ENCODE measurements at regions not wholly inside any gene's neighbourhood (a gene's known extent, or its start where the extent isn't known, plus 50 kb on each side); places are given as distances from the start of the nearest gene placed in this dataset.

DNA sequence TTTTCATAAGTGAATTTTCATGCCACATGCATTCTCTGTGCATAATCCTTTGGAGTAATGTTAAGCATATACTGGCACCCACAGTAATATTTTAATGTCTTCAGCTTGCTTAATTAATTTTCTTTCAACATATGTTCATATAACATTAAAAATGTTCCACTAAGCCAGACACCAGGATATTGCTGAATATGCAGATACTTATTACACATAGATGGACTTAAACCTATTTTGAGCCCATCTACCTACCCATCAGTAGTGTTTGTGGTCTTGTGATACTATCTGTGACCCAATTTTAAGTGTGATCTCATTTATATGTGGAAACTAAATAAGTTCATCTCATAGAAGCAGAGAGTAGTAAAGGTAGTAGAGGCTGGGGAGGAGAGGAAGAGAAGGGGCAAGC, 379.5 kb upstream of the JAG1 start:
- no peak overlapping the region for H2AK5ac ChIP-seq (ENCODE audit: low read depth, low read length)
- H2AFZ ChIP-seq (replicated peaks; ENCODE audit: low read length, poor library complexity) = no peak overlapping the region
- H2BK120ac ChIP-seq (ENCODE audit: low read depth, low read length) = no peak overlapping the region
- in situ Hi-C loops (cut with MboI; ENCODE audit: low sequenced_read_pairs) = no loop called here
- no peaks in the 10 kb centered on the region for H3K9me3 ChIP-seq (ENCODE audit: control insufficient read depth, insufficient read depth, low read length)
- no peak overlapping the region for H3K9ac ChIP-seq (ENCODE audit: low read depth, low read length)
- no peak for ATAC-seq (ENCODE audit: low read depth)
- dilution Hi-C loops (cut with HindIII; ENCODE audit: low sequenced_read_pairs, unreplicated experiment) = no loop called here
- no peak overlapping the region for H3K4me3 ChIP-seq (ENCODE audit: insufficient read depth, low read depth, low read length)
- no peak overlapping the region for H4K91ac ChIP-seq (ENCODE audit: insufficient read depth, low read depth, low read length)
- no peak overlapping the region for H4K8ac ChIP-seq (ENCODE audit: low read depth in 2 of 2, low read length in 2 of 2)
- TF ChIP-seq CEBPB (IDR thresholded peaks at IDR 0.05; ENCODE audit: low read depth, low read length) (no peak), RAD21 (IDR thresholded peaks at IDR 0.05; ENCODE audit: low read length) (no peak), MXI1 (IDR thresholded peaks at IDR 0.05; ENCODE audit: borderline replicate concordance, low read depth, low read length) (no peak), NFE2L2 (IDR thresholded peaks at IDR 0.05; ENCODE audit: low read depth, low read length) (no peak), MAFK (IDR thresholded peaks at IDR 0.05; ENCODE audit: low read depth, low read length) (peak; percentile 28; the same call in 1 of the 2 replicates), CHD1 (IDR thresholded peaks at IDR 0.05; ENCODE audit: low read depth, low read length) (no peak), SMC3 (IDR thresholded peaks at IDR 0.05; ENCODE audit: low read depth, low read length) (no peak)
- H3K27me3 ChIP-seq (ENCODE audit: control insufficient read depth, insufficient read depth, low read length) = no peaks in the 10 kb centered on the region
- no peak overlapping the region for H3K4ac ChIP-seq (ENCODE audit: low read depth, low read length)
- H3K18ac ChIP-seq (ENCODE audit: low read depth, low read length) = no peak overlapping the region
- no peak overlapping the region for H3K27ac ChIP-seq (ENCODE audit: insufficient read depth, low read length)
- intact Hi-C loops (cut with micrococcal nuclease) = no loop called here
- CTCF ChIA-PET = no interaction called here
- no peaks in the 10 kb centered on the region for H4K20me1 ChIP-seq (ENCODE audit: insufficient read depth, low read length)
- POLR2A ChIA-PET (ENCODE audit: unreplicated experiment) = no interaction called here
- H3K4me2 ChIP-seq (ENCODE audit: low read depth, low read length) = no peak overlapping the region
- no TSS peak for BruUV-seq (replicated peaks)
- H3K9me1 ChIP-seq (ENCODE audit: insufficient read depth, low read length) = no peaks in the 10 kb centered on the region
- no peak overlapping the region for H3K14ac ChIP-seq (replicated peaks; ENCODE audit: low read depth, low read length)
- H2AK9ac ChIP-seq (replicated peaks; ENCODE audit: low read depth, low read length, poor library complexity) = no peak overlapping the region
- H2BK15ac ChIP-seq (ENCODE audit: low read depth, low read length) = no peak overlapping the region
- no peak overlapping the region for H3K56ac ChIP-seq (ENCODE audit: extremely low read depth, insufficient read depth, low read length)
- no peaks in the 10 kb centered on the region for H3K36me3 ChIP-seq (ENCODE audit: control insufficient read depth, insufficient read depth, low read length)
- no peaks in the 10 kb centered on the region for H3K4me1 ChIP-seq (ENCODE audit: control insufficient read depth, insufficient read depth, low read length)
- no peak for DNase-seq
- no peaks in the 10 kb centered on the region for H3K79me1 ChIP-seq (ENCODE audit: low read depth in 1 of 2, low read length in 2 of 2)
- no peak overlapping the region for H3K23ac ChIP-seq (ENCODE audit: low read depth, low read length)
- H2BK20ac ChIP-seq (ENCODE audit: low read depth, low read length) = no peak overlapping the region
- H2BK5ac ChIP-seq (ENCODE audit: low read depth, low read length, poor library complexity, severe bottlenecking) = no peak overlapping the region
- no peak overlapping the region for H4K5ac ChIP-seq (ENCODE audit: low read depth, low read length)
